ENCODE measurements at regions not wholly inside any gene's neighbourhood (a gene's known extent, or its start where the extent isn't known, plus 50 kb on each side); places are given as distances from the start of the nearest gene placed in this dataset.

DNA sequence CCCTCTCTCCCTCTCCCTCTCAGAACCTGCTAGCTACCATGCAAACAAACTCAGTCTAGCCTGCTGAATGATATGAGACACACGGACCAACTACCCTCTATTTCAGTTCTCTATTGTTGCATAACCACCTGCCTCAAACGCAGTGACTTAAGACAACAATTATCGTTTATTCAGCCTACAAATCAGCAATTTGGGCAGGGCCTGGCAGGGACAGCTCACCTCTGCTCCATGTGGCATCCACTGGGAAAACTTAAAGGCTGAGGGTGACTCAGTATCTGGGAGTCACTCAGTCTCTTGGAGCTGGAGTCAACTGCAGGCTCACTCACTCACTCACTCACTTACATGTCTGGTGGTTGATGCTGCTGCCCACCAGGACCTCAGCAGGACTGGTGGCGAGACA lies 121.3 kb downstream of the SEC16B start:
- peak; percentile 43 for DNase-seq (ENCODE audit: low read depth)
- TF ChIP-seq, protein P1, sequence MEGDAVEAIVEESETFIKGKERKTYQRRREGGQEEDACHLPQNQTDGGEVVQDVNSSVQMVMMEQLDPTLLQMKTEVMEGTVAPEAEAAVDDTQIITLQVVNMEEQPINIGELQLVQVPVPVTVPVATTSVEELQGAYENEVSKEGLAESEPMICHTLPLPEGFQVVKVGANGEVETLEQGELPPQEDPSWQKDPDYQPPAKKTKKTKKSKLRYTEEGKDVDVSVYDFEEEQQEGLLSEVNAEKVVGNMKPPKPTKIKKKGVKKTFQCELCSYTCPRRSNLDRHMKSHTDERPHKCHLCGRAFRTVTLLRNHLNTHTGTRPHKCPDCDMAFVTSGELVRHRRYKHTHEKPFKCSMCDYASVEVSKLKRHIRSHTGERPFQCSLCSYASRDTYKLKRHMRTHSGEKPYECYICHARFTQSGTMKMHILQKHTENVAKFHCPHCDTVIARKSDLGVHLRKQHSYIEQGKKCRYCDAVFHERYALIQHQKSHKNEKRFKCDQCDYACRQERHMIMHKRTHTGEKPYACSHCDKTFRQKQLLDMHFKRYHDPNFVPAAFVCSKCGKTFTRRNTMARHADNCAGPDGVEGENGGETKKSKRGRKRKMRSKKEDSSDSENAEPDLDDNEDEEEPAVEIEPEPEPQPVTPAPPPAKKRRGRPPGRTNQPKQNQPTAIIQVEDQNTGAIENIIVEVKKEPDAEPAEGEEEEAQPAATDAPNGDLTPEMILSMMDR (conservative IDR thresholded peaks at IDR 0.05; ENCODE audit: low read length), result no peak
- H3K4me3 ChIP-seq (ENCODE audit: low read length), result no peak overlapping the region

GRCh38 chr1:177847843-177848242 lies 122.0 kb downstream of the SEC16B start:
- TF ChIP-seq, protein P1 (conservative IDR thresholded peaks at IDR 0.05; ENCODE audit: low read length), result no peak
- DNase-seq (ENCODE audit: low read depth), result peak; percentile 81
- no peak overlapping the region for H3K4me3 ChIP-seq (ENCODE audit: low read length)

- TF ChIP-seq, protein P1 (conservative IDR thresholded peaks at IDR 0.05; ENCODE audit: low read length), result no peak
- H3K4me3 ChIP-seq (ENCODE audit: low read length), result no peak overlapping the region
- no peak for DNase-seq (ENCODE audit: low read depth)
Observed at GRCh38 chr1:177838907-177839485, 130.9 kb downstream of the SEC16B start.

GRCh38 chr1:177833631-177834030 lies 136.2 kb downstream of the SEC16B start:
- no peak for DNase-seq (ENCODE audit: low read depth)
- TF ChIP-seq, protein P1 (conservative IDR thresholded peaks at IDR 0.05; ENCODE audit: low read length), result no peak
- no peak overlapping the region for H3K4me3 ChIP-seq (ENCODE audit: low read length)

- TF ChIP-seq, protein P1 (conservative IDR thresholded peaks at IDR 0.05; ENCODE audit: low read length), result no peak
- H3K4me3 ChIP-seq (ENCODE audit: low read length), result no peak overlapping the region
- no peak for DNase-seq (ENCODE audit: low read depth)
Observed at GRCh38 chr1:177830531-177831135, 139.2 kb downstream of the SEC16B start.

- DNase-seq (ENCODE audit: low read depth), result no peak
- TF ChIP-seq, protein P1 (conservative IDR thresholded peaks at IDR 0.05; ENCODE audit: low read length), result no peak
- no peak overlapping the region for H3K4me3 ChIP-seq (ENCODE audit: low read length)
Observed at GRCh38 chr1:177825276-177825901, 144.5 kb downstream of the SEC16B start.

DNA sequence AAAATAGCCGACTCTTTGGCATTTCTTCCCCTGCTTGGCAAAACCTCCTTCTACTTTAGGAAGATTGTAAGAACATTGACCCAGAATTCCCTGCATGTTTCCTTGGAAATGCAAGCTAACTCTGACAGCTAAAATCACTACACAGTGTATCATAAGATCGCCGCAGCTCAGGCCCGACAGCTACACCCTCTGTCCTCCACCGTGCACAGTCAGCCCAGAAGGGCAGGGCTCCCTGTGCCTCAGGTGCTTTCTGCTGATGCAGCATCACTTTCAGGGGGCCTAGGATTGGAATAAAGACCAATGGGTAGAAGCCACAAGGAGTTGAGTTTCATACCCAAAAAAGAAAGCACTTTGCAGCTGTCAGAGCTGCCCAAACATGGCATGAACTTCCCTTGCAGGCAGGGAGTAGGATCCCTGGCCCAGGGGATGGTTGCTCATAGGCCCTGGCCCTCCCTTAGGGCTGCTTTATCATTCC lies 145.3 kb downstream of the SEC16B start:
- DNase-seq (ENCODE audit: low read depth), result no peak
- TF ChIP-seq, protein P1 (conservative IDR thresholded peaks at IDR 0.05; ENCODE audit: low read length), result no peak
- H3K4me3 ChIP-seq (ENCODE audit: low read length), result no peak overlapping the region

All from AG10803 (cell line).